NCI-H2107 treated with DMSO at 0.1 percent for 48 hours (cell line): ENCODE measurements at regions not wholly inside any gene's neighbourhood (a gene's known extent, or its start where the extent isn't known, plus 50 kb on each side); places are given as distances from the start of the nearest gene placed in this dataset.

Experiments used
- DNase-seq: peaks from one replicate; lab custom pipeline; 2025; ENCODE audit not compliant: unreplicated experiment; lab: John Stamatoyannopoulos, UW

DNA sequence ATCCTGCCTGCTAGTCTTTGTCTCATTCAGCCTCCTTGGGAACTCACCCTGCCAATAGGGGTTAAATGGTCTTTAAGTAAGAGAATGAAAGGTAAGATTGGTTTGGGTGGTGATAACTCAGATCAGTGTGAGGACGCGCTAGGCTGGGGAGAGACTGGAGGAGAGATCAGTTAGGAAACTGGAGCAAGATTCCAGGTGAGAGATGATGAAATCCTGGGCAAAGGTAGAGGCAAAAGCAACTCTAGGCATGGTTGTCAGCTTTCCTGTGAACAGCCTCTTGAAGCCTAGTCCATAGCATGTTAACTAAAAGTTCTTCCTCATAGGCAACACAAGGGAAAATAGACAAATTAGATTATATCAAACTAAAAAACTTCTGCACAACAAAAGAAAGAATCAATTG lies 145.2 kb upstream of the ANKRD28 start:
- DNase-seq: no peak

DNA sequence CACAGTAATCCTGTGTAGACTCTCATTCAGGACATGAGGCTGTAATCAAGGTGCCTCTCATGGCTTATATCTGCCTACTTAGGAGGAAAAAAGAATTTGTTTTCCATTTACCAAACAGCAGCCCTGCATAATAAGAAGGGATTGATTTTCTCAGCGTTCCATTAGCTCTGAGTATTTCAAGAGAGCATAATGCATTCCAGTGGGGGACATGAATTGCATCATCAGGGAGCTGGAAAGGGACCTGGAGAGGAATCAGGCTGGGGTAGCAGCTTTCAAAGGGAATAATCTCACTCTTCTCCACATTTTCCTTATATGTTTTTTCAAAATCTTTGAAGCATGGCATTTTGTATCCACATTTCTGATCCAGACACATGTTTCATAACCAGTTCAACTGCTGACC lies 150.6 kb upstream of the ANKRD28 start:
- DNase-seq: no peak

DNA sequence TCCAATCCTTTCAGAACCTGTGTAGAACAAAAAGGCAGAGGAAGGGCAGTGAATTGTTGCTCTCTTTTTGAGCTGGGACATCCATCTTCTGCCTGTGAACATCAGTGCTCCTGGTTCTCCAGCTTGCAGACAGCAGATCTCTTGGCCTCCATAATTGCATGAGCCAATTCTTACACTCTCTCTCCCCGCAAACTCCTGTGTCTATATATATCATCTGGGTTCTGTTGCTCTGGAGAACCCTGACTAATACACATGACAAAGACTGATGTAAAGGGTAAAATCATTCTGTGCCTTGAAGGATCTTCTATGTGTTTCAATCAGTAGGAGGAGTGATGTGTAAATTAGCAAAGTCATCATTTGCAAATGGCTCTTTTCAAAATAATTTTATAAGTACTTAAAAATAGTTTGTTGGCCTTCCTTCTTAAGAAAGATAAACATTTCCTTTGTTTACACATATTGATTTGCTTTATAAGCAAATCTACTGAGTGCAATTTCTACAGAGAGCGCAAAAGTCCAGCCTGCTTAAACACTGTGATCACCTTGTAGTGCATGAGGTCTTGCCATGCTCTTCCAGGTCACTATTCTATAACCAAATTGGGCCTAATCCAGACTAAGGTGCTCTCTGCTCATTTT lies 154.9 kb upstream of the ANKRD28 start:
- DNase-seq: no peak

DNA sequence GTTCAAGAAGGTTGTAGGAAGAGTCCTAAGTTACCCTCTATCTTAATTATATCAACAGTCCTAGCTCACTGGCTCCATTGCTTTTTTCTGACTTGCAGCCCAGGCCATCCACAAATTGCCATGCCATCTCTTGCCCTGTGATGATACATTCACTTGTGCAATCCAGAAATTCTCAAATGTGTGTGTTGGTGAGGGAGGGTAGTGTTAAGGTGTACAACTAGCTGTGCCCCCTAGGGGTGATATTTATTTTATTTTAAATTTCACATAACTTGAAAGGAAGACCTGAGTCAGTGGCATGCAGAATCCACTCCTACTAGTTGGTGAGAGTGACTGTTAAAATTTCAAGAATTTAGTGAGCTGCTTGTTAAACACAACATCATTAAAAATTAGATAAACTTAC lies 156.1 kb upstream of the ANKRD28 start:
- DNase-seq: no peak

DNA sequence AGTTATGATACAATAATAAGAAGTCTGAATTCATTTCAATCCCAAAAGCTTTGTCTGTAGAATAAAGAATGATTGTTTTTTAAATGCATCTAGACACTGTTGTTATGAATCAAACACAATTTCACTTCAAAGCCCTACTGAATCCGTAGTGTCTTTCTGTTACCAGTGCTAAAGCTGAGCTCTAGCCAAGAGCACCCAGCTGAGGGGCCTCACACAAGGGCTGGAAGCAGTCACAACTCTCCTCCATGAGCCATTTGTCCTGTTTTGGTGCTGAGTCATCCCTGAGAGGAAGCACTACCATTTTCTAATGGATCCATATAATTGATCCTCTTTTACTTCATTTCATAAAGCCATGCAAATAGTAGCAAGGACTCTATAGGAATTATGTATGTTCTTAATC lies 158.2 kb upstream of the ANKRD28 start:
- DNase-seq: no peak

DNA sequence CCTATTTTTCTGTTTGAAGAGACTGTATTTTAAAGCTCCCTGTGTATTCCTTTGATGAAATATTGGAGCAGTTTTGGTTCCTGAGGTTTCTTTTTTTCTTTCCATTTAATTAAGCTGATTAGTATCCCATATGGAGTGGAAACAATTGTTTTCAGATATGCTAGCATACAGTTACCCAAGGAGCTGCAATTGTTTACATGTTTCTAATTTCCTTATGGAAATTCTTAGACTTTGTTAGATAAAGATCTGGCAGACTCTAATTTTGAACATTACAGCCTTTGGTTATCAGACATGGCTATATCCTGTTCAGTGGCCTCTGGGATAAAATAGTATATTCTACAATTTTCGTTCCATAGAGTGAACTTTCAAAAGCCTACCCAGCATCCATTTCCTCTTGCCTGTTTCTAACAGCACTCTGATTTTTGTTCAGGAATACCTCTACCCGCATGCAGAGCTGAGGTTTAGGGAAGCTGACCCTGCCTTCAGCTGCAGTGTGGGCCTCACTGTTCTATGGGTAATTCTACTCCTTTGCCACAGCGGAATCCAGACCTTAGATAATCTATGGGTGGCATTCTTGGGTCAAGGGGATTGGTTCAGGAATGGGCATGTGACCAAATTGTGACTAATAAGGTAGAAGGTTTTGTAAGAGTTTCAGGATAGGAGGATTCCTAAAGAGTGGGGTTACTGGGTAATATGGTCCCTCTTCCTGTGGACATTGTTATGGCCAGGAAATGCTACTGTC lies 161.1 kb upstream of the ANKRD28 start:
- no peak for DNase-seq

DNA sequence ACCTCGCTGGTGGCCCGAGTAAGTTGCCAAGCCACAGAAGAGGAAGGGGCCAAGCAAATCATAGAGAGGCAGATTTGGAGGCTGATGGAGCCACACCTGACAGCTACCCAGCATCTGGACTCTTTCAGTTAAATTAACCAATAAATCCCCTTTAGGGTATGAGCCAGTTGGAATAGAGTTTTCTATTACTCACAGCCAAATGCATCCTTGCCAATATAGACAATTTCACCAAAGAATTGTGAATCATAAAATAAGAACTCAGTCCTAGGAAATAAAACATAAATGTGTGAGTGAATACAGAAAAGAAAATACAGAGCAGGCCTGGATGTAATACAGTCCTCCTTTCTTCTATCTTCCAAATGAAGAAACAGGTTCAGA lies 161.6 kb upstream of the ANKRD28 start:
- no peak for DNase-seq

DNA sequence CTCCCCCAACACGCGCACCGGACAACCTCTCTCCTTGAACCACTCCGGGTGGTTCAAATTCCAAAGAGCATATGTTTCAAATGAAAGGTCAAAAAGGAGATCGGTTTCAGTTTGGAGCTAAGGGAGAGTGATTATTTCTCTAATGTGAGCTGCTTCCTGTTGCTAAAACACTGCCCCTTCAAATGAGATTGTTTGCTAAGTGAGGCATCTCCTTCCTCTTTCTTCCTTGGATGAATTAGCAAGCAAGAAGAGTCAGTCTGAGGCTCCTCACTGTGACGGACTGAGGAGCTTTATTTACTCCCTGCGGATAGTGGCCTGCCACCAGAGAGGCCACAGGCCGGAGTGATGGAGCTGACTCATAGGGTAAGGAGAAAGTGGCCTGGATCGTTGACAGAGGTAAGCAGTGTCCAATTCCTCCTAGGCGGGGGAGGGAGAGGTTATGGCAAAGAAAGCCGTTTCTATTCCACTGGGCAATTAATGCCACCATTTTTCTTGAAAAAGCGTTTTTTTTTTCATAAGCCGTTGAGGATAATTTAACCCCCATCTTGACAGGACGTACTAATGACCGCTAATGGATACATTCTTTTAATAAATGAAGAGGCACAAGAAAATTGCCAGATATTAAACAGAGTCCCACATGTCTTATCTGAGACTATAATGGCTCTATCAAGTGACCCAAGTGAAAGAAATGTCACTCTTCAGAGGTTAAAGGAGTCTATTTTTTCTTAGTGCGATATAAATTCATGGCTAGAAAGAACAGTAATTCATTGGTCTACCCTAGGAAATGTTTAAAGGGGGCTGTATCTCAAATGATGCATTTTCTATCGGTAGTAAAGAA lies 167.0 kb upstream of the ANKRD28 start:
- DNase-seq: no peak

DNA sequence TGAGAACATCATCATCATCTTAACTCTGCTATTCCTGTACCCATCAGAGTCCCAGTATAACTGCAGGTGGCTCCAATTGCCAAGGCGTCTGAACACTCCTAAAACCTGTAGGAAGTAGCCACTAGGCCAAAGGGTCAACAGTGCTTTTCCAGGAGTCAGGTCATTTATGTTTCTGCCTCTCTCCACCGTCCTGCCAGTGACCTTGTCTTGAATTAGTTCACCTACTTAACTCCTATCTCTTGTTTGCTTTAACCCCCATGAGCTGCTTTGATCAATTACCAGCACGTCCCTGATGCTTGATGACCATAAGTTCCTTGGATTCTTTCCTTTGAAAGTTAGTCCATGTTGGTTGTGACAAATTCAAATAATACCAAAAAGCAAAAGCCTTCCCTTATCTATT lies 169.8 kb upstream of the ANKRD28 start:
- DNase-seq: no peak

DNA sequence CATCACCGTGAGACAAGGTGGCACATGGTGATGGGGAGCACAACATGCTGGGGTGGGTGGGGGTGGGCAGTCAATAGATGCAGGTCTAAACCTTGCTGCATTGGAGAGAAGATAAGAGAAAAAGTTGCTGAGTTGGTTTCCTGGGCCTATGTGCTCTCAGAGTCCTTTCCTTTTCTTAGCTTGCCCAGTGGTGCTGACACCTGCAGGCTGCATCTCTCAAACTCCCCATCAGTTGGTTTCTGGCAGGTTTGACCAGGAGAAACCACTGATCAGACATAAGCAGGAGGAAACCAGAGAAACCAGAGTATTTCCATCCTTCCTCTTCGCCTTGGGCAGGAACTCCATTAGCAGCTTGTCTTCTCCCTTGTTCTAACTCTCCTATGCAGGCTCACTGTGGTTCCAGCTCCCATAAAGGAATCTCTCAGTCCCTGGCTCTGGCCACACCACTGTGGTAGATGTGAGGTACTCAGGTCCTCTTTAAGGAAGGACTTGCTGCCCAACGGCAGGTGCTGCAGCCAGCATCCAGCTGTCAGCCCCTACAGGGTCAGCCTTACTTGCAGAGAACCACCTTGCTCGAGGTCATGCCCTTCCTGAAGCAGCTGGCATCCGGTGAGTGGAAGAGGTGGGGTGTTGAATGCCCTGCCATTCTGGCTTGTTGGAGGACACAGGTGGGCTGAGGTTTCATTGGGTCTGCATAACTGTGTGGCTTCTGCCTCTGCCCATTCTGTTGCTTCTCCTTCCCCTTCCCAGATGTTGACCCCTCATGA lies 172.3 kb upstream of the ANKRD28 start:
- no peak for DNase-seq

DNA sequence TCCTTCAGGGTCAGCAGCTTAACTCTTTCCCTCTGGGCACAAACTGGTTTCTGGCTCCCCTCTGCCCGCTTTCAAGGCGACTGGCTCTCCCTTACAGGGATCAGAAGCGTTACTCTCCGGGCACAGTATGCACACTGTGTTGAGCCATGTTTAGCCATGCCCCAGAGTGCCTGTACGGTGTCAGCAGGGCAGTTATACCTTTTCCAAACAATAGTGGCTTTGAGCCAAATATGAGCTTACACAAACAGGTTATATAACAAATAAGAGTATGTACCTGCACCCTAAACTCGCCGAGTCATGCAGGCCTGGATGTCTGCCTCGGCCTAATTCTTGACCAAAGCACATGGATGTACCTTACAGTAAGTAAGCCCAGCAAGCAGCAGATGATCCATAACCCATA lies 175.6 kb upstream of the ANKRD28 start:
- DNase-seq: no peak

DNA sequence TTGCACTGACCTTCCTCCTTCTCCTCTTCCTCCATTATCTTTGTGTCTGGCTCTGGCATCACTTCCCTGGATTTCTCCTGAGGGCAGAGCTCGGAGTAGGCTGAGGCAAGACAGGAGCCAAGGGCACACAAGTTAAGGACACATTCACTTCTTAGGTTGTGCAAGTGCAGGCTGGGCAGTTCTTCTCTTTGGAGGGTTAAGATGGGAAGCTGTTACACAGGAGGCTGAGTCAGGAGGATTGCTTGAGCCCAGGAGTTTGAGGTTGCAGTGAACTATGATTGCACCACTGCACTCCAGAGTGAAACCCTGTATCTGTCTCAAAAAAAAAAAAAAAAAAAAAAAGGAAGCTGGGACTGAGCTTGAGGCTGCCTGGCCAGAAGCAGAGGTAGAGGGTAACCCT lies 176.2 kb upstream of the ANKRD28 start:
- DNase-seq: no peak

DNA sequence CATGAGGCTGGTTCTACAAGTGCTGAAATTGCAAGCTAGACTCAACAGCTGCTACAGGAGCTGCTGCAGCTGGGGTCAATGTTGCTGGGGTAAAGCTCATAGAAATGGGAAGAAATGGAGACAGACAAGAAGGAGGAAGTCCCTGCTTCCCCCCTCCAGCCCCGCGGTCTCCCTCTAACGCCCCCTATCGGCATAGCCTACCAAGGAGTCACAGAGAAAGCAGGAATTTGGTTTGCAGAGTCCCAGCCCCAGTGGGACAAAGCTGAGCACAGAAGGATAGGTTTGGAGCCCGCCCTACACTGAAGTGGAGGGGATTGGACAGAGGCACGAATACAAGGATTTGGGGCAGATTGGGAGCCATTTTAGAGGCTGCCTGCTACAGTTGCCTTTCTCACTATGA lies 176.9 kb upstream of the ANKRD28 start:
- DNase-seq: no peak

DNA sequence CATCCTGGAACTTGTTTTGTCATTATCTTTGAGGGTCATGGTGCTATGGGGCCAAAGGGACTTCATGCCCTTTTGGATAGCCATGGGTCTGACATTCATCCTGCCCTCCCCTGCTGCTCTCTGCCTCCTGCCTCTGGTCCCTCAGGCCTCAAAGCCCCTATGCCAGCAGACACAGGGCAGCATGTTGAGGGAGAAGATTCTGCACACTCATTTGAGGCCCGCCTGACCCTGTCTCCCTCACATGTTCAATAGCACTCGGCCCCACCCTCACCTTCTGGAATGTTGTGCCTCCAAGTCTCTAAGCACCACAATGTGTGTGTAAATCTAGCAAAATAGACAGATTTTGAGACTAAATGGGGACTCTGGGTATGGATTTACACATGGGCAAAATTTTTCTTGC lies 178.7 kb upstream of the ANKRD28 start:
- no peak for DNase-seq

DNA sequence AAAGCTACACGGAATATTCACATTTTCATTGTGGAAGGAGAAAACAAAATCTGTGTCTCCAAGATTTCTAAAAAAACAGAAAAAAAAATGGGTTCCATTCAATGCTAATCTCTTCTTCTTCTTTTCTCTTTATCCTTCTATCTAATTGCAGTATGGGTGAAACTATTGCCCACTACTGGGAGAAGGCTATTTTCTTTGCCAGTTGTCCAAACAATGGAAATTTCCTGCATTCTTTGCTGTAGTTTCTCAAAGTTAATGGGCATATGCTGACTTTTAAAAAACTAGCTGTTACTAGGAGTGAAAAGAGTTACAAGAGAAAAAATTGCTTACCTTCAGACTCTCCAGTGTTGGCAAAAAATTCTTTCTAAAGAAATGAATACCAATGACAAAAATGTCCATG lies 179.3 kb upstream of the ANKRD28 start:
- no peak for DNase-seq

DNA sequence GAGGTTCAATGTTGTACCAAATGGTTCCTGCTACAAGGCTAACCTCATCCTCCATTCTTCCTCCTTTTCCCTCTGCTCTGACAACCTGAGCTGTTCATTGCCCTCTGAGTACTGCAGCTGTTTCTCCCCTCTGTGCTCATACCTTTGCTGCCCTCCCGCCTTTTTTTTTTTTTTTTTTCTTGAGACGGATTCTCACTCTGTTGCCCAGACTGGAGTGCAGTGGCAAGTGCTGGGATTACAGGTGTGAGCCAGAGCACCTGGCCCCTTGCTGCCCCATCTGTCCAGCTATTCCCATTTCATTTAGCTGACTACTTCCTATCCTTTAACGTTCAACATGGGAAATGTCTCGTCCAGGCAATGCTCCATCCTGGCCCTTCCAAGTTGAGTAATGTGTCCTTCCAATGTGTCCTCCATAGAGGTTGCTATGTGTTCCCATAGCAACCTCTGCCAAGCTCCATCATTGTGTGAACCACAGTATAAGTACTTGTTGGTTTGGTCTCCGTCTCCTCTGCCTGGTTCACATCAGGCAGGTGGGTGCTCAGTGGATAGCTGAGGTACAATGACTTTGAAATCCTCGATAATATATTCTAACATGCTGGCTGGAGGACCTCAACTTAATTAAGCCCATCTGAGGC lies 179.9 kb upstream of the ANKRD28 start:
- no peak for DNase-seq

DNA sequence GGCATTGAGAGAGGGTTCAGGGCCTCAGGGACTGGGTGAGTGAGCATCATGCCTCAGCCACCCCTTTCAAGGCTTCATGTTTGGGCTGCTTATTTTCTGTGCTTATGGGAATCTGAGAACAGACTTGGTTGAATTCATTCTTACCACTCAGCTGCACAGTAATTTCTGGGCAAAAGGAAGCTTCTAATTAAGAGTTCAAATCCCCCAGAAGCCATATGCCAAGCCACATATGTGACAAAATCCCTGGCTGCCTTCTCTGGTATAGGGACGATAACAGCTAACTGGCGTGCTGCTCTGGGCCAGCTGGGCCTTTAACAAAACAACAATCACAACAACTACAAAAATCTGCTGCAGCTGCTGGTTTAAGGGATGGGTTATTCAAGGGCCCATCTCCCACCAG lies 181.0 kb upstream of the ANKRD28 start:
- no peak for DNase-seq

DNA sequence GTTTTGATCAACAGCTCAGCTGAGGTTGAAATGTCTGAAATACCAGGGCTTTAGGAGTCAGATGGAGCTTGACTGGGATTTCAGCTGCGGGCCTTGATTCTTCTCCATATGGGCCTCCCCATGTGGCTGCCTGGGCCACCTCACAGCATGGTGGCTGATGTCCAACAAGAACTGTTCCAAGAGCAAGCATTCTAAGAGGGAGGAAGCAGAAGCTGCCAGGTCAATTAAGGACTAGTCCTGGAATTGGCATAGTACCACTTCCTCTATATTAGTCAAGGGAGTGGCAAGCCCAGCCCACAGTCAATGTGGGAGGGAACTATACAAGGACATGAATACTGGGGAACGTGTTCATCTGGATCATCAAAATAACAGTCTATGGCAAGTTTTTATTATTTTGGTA lies 181.7 kb upstream of the ANKRD28 start:
- DNase-seq: no peak

DNA sequence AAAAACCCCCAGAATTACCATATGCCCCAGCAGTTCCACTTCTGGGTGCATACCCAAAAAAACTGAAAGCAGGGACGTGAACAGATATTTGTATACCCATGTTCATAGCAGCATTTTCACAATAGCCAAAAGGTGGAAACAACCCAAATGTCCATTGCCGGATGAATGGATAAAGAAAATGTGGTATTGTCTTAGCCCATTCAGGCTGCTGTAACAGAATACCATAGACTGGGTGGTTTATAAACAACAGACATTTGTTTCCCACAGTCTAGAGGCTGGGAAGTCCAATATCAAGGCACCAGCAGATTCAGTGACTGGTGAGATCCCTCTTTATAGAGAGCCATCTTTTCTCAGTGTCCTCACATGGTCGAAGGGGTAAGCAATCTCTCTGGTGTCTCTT lies 182.1 kb upstream of the ANKRD28 start:
- DNase-seq: no peak

DNA sequence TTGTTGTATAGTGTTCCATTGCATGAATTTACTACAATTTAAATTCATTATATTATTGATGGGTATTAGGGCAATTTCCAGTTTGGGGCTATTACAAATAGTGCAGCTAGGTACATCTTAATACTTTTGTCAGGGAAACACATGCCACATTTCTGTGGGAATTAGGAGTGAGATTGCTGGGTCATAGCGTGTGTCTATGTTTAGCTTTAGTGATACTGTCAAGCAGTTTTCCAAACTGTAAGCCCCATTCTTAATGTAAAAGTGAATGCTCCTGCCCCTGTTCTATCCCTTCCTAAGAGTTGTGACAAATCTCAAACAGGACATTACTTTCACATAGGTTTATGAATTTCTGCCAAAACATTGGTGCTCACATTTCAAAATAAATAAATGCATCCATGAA lies 184.5 kb upstream of the ANKRD28 start:
- DNase-seq: no peak

DNA sequence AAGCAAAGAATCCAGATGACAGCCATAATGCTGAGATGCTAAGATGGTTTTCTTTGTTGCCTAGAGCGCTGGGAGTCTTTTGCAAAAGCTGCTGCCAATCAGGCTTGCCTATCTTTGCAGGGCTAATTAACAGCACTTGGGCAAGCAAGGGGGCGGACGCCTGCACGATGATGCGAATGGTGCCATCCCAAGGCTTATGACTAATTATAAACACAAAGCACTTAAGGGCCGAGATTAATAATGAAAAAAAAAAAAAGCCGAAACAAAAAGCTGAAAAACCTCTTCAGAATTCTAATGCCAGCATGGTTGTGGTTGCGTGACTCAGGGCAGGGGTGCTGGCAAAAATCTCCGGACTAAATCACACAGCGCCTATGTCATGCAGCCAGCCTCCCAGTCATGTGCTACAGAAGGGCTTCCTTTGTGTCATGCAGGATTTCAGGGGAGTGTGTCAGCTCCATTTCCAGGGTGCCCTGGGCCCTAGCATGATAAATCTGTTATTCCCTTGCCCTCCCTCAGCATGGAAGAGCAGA lies 185.0 kb upstream of the ANKRD28 start:
- DNase-seq: no peak
